OCI-LY1 (cell line): ENCODE measurements at regions not wholly inside any gene's neighbourhood (a gene's known extent, or its start where the extent isn't known, plus 50 kb on each side); places are given as distances from the start of the nearest gene placed in this dataset.

Experiments
- CTCF ChIP-seq: fragments of 200-600 bp; sonication (generic), shearing (Covaris generic); IDR thresholded peaks from 2 replicates; pipeline ENCODE4 v1.5.1; 2017; ENCODE audit warnings: mild to moderate bottlenecking, antibody characterized with exemption, low read length, moderate library complexity, mixed read lengths
- EZH2 ChIP-seq: fragments of 200-600 bp; sonication (generic), shearing (Covaris generic); IDR thresholded peaks from 2 replicates; pipeline ENCODE4 v1.8.0; 2017; ENCODE audit warnings: borderline replicate concordance, mixed run types, mild to moderate bottlenecking, antibody characterized with exemption, low read length, moderate library complexity, mixed read lengths

- TF ChIP-seq CTCF (no peak), EZH2 (no peak)
Measured at GRCh38 chr6:130613176-130613575, 214.0 kb upstream of the SMLR1 start.
